DND-41 (cell line): ENCODE measurements at regions not wholly inside any gene's neighbourhood (a gene's known extent, or its start where the extent isn't known, plus 50 kb on each side); places are given as distances from the start of the nearest gene placed in this dataset.

ENCODE experiments used
- ATAC-seq: fragments of 200-7000 bp; cut with Tn5 transposase; 3 replicates; pipeline ENCODE4 v1.9.1; 2021; ENCODE audit warnings: low read depth; ENCODE audit not compliant: insufficient read depth
- DNase-seq: peaks from one replicate; pipeline ENCODE4 v3.0.0-alpha.2; 2020
- H2AFZ ChIP-seq: 2 replicates; pipeline ENCODE4 v1.6.0; 2012; ENCODE audit warnings: low read depth, low read length
- H3K27ac ChIP-seq: 2 replicates; pipeline ENCODE4 v1.5.1; 2012; ENCODE audit warnings: low read length, inconsistent platforms
- H3K27me3 ChIP-seq: fragments of 200-600 bp; sonication (generic); 2 replicates; pipeline ENCODE4 v1.6.0; 2012; ENCODE audit warnings: low read length, mild to moderate bottlenecking, inconsistent platforms; ENCODE audit not compliant: insufficient read depth, poor library complexity
- H3K36me3 ChIP-seq: 2 replicates; pipeline ENCODE4 v1.5.1; 2012; ENCODE audit warnings: low read length, inconsistent platforms; ENCODE audit not compliant: insufficient read depth
- H3K4me1 ChIP-seq: 2 replicates; pipeline ENCODE4 v1.5.1; 2012; ENCODE audit warnings: mild to moderate bottlenecking, low read length; ENCODE audit not compliant: insufficient read depth
- H3K4me2 ChIP-seq: 2 replicates; pipeline ENCODE4 v1.6.0; 2012; ENCODE audit warnings: mild to moderate bottlenecking, moderate library complexity, low read length, inconsistent platforms; ENCODE audit not compliant: insufficient read depth
- H3K4me3 ChIP-seq, 2 experiments: fragments of 200-600 bp in 1 of 2; shearing (Covaris generic) in 1 of 2; 2 replicates each; pipeline ENCODE4 v1.5.1; 2012 to 2016; ENCODE audit warnings: inconsistent platforms in 2 of 2, low read length in 2 of 2, mild to moderate bottlenecking in 2 of 2, low read depth in 1 of 2, moderate library complexity in 1 of 2
- H3K79me2 ChIP-seq: 2 replicates; pipeline ENCODE4 v1.6.0; 2012; ENCODE audit warnings: low read length, inconsistent platforms; ENCODE audit not compliant: insufficient read depth
- H3K9ac ChIP-seq: 2 replicates; pipeline ENCODE4 v1.6.0; 2012; ENCODE audit warnings: low read depth, mild to moderate bottlenecking, inconsistent platforms, low read length, moderate library complexity
- H3K9me3 ChIP-seq: 2 replicates; pipeline ENCODE4 v1.5.1; 2012; ENCODE audit warnings: low read length, moderate library complexity, mild to moderate bottlenecking, inconsistent platforms; ENCODE audit not compliant: insufficient read depth, severe bottlenecking
- H4K20me1 ChIP-seq: 2 replicates; pipeline ENCODE4 v1.6.0; 2012; ENCODE audit warnings: low read length; ENCODE audit not compliant: insufficient read depth
- CTCF ChIP-seq: IDR thresholded peaks from 2 replicates; pipeline ENCODE4 v1.5.1; 2012; ENCODE audit warnings: borderline replicate concordance, low read length, moderate library complexity, mild to moderate bottlenecking; ENCODE audit not compliant: poor library complexity, severe bottlenecking; ENCODE audit errors: extremely low read depth
- EZH2 ChIP-seq: IDR thresholded peaks from 3 replicates; pipeline ENCODE4 v1.6.1; 2012; ENCODE audit warnings: borderline replicate concordance, low read depth, mild to moderate bottlenecking, moderate library complexity, low read length, inconsistent platforms; ENCODE audit not compliant: severe bottlenecking

- Histone ChIP-seq H3K9me3 (no peaks in the 10 kb centered on the region), H3K36me3 (no peaks in the 10 kb centered on the region), H3K4me1 (no peaks in the 10 kb centered on the region), H3K4me2 (no peak overlapping the region), H3K27ac (no peak overlapping the region), H3K27me3 (no peaks in the 10 kb centered on the region), H3K79me2 (no peaks in the 10 kb centered on the region), H3K4me3 (no peak overlapping the region), H2AFZ (no peak overlapping the region), H4K20me1 (no peaks in the 10 kb centered on the region), H3K9ac (no peak overlapping the region)
- no peak for TF ChIP-seq CTCF
- TF ChIP-seq EZH2: no peak
- DNase-seq (no peak), ATAC-seq (no peak)
Measured at GRCh38 chr16:73275024-73275423, 227.1 kb upstream of the ZFHX3 start.

GRCh38 chr16:73274140-73274539 is 226.2 kb upstream of the ZFHX3 start:
- Histone ChIP-seq H3K9me3 (no peaks in the 10 kb centered on the region), H3K27me3 (no peaks in the 10 kb centered on the region), H3K4me3 (no peak overlapping the region), H3K27ac (no peak overlapping the region), H2AFZ (no peak overlapping the region), H3K4me2 (no peak overlapping the region), H3K9ac (no peak overlapping the region), H3K79me2 (no peaks in the 10 kb centered on the region), H3K36me3 (no peaks in the 10 kb centered on the region), H4K20me1 (no peaks in the 10 kb centered on the region), H3K4me1 (no peaks in the 10 kb centered on the region)
- no peak for ATAC-seq
- DNase-seq: no peak
- no peak for TF ChIP-seq CTCF
- TF ChIP-seq EZH2: no peak

GRCh38 chr16:73268366-73268993 is 220.6 kb upstream of the ZFHX3 start:
- no peak overlapping the region for H2AFZ ChIP-seq
- no peak for ATAC-seq
- no peak overlapping the region for H3K4me2 ChIP-seq

More at GRCh38 chr16:73268366-73268993, 220.6 kb upstream of the ZFHX3 start:
- no peaks in the 10 kb centered on the region for H3K4me1 ChIP-seq
- H3K27me3 ChIP-seq: no peaks in the 10 kb centered on the region
- no peak overlapping the region for H3K27ac ChIP-seq
- no peak overlapping the region for H3K9ac ChIP-seq
- no peaks in the 10 kb centered on the region for H4K20me1 ChIP-seq
- no peaks in the 10 kb centered on the region for H3K79me2 ChIP-seq
- TF ChIP-seq CTCF: no peak
- no peak for TF ChIP-seq EZH2
- no peak for DNase-seq
- H3K4me3 ChIP-seq: no peak overlapping the region
- H3K9me3 ChIP-seq: no peaks in the 10 kb centered on the region
- H3K36me3 ChIP-seq: no peaks in the 10 kb centered on the region
